NCI-H82 (cell line): ENCODE measurements at regions not wholly inside any gene's neighbourhood (a gene's known extent, or its start where the extent isn't known, plus 50 kb on each side); places are given as distances from the start of the nearest gene placed in this dataset.

Experiments
- DNase-seq: peaks from one replicate; lab custom pipeline; 2025; lab: John Stamatoyannopoulos, UW

DNA sequence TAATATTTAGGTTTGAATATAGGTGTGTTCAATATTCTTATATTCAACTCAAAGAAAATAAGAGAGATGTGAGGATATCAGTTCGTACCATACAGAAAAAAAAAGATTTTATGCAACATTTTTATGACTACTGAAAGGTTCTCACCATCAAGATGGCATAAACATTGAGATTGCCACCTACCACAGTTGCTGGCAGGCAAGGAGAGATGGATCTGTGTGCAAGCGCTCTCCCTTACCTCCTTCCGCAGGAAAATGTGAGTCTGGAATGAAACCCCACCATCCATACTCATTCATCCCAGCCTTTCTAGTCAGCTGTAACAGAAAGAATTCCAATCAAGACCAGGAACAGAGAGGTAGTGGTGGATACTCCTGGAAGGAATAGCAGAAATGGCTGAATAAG lies 376.9 kb downstream of the PPP3CA start:
- no peak for DNase-seq

DNA sequence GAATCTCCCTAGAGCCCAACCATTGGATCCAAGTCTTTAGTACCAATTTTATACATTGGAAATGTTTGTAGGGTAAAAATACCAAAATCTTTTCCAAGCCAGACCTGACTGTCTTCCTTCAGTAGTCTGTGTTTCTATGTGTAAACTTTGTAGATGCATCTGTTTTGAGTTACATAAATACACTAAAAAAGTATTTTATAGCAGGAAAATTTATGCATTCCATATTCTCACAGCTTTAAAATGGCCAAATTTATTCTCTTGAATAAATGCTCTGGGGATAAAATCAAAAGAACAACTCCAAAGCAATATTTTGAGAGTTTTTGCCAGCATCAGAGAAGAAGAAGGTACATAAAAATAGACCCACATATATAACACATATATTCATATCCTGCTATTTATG lies 377.4 kb downstream of the PPP3CA start:
- no peak for DNase-seq

DNA sequence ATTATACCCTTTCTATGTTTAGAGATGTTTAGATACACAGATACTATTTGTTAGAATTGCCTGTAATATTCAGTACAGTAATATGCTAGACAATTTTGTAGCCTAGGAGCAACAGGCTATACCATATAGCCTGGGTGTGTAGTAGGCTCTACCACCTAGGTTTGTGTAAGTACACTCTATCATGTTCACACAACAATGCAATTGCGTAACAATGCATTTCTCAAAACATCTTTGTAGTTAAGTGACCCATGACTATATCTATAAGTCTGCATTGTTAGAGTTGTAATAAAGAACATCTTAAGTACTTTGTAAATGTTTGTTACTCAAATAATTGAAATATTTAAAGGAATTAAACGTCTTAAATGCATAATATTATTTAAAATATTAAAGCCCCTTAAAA lies 379.3 kb downstream of the PPP3CA start:
- DNase-seq = no peak

DNA sequence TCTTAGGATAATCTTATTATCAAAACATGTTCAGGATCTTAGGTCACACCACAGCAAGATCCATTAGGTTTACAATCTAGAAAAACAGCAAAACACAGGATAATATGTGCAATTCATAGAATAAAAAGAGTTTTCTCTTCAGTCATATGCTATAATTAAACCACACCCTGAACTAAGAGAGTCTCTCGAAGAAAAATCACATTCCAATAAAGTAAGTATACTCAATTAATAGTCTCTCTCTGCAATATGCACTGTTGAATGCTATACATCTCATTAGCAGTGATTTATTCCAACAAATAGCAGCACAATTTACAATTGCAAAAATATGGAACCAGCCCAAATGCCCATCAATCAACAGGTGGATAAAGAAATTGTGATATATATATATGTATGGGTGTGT lies 383.7 kb downstream of the PPP3CA start:
- no peak for DNase-seq

DNA sequence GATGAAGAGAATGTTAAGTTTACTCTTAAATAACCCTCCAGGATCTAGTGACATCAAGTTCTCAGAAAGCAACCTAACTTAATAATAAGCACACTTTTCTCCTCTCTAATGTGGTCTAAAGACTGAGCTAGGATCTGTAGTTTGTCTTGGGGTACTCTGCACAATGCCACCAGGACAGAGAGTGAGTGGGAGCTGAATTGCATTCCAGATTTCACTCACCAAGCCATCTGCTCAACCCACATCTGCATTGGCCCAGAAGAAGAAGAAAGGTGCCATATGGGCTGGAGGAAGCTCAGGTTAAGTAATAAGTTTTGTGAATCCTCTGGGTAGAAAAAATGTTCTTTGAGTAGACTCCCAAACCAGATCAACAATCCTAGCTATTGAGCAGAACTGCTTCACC lies 384.6 kb downstream of the PPP3CA start:
- DNase-seq = peak; percentile 18

DNA sequence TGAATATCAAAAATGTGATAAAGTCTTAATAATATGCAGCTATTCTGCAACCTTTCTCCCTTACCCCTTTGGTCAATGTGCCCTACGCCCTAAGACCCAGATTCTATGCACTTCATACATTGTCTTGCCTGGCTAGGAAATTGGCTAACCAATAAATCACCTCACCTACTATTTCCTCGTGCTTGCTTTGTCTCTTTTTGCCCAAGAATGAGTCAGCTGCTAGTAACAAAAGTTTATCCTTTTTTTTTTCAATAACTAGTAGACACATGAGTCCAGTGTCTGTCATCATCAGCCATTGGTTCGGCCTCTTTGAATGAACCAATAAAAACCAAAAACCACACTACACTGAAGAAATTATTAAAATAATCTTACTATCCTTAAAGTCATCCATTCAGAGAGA lies 387.1 kb downstream of the PPP3CA start:
- no peak for DNase-seq

DNA sequence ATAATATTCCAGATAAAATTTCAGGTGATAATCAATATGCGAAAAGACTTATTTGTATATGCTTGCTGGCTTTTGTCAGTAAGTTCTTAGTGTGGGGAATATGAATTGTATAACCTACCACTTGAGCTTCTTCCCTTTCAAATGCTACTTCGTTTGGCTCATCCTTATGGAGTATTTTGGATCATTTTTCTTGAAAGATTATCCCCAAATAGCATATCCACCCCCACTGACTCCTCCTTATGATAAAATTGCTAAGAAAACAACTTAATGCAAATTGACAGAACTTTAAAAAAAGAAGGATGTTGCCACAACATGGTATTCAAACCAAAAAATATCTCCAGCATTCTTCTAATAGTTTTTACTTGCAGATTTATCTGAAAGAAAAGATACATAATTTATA lies 393.3 kb downstream of the PPP3CA start:
- DNase-seq = no peak

DNA sequence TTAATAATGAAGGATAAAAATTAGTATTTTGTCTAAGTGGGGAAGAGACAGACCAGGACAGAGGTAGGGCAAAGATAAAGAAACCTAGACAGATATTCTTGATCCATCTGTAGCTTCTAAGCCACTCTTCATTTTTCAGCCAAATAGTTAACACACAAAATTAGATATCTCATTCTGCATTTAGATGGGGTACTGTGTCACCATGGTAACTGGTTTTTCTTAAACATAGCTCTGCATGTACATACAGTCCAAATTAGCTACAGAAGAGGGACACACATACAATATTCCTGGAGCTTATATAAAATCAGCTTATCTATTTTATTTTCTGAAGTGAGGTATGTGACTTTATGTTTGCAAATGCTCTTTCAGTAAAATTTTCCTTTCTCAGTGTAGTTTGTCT lies 393.7 kb downstream of the PPP3CA start:
- no peak for DNase-seq

DNA sequence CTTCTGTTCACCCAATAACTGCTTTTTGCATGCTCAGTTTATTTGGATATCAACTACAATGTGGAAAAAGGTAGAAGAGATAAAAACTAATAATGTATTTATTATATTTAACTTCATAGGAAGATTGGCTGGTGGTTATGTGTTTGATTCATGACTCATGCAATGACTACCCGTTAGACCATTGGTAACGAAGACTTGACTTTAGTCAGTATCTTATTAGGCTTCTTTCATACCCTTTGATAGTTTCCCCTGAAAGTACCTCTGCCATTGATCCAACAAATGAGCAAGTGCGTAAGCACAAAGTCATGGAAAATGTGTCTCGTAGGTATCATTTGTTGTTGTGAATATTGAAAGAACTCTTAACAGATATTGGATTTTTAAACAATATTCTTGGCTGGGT lies 394.7 kb downstream of the PPP3CA start:
- no peak for DNase-seq

DNA sequence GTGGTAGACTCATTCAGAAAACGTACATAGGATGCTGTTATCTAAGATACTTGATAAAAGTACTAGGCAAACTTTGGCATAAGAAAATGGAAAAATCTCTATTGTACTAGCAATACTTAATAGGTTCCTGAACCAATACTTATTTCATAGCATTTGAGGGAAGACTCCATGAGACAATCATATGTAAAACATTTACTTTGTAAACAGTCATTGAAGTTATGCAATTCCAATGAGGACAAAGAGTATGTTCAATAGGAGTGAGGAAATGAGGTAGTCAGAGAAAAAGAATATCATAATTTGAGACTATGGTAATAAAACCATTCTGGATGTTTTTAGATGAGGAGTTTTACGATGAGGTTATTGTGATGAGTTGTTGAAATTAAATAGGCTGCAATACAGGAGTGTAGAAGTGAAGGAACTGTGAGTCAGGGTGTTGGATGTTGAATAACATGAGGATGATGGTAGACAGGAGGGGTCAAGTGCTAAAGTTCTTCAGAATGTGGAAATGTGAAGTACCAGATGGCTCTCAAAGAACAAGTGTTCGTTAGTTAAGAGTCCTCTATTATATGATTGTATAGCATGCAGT lies 397.9 kb downstream of the PPP3CA start:
- no peak for DNase-seq

DNA sequence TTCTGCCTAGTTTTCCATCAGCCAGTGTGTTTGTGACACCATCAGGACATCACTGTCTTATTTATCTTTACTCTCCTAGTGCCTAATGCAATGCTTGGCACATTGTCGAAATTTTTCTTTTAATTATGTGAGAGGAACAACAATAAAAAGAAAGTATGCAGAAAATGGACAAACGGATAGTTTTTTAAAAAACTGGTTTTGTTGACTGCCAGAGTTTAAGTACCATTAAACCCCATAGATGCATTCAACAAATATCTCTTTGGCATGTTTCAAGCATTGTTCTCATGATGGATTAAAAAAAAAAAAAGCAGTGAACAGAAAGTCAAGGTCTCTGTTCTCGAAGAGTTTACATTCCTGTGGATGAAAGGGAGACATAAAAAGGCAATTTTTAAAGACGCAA lies 398.4 kb downstream of the PPP3CA start:
- DNase-seq = no peak

DNA sequence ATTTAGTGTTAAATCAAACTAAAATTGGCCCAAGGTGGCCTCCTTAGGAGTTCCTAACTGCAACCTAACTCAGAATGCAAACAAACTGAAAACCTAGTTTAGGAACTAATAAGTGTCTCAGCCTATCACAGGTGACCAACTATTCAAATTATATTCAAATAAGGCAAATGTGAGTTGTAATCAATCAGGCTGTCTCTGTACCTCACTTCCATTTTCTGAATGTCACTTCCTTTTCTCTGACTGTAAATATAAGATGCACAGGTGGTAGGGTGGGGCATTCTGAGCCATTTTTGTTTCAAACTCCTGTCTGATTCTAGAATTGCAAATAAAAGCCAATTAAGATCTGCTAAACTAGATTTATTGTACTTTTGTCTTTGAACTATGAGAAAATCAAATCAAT lies 401.5 kb downstream of the PPP3CA start:
- DNase-seq = no peak

DNA sequence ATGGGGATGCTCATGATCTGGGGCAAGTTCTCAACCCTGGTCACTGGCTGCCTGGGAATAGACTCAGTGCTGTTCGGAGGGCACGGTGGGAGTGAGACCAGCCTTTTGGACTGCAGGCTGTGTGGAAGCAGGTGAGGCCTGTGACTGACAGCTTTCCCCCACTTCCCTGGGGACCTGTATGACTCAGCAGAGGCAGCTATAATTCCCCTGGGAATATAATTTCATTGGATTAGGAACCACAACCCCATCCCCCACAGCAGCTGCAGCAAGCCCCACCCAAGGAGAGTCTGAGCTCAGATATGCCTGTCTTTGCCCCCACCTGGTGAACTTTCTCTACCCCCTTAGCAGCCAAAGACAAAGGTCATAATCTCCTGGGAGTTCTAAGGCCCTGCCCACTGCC lies 408.6 kb downstream of the PPP3CA start:
- peak; percentile 83 for DNase-seq

DNA sequence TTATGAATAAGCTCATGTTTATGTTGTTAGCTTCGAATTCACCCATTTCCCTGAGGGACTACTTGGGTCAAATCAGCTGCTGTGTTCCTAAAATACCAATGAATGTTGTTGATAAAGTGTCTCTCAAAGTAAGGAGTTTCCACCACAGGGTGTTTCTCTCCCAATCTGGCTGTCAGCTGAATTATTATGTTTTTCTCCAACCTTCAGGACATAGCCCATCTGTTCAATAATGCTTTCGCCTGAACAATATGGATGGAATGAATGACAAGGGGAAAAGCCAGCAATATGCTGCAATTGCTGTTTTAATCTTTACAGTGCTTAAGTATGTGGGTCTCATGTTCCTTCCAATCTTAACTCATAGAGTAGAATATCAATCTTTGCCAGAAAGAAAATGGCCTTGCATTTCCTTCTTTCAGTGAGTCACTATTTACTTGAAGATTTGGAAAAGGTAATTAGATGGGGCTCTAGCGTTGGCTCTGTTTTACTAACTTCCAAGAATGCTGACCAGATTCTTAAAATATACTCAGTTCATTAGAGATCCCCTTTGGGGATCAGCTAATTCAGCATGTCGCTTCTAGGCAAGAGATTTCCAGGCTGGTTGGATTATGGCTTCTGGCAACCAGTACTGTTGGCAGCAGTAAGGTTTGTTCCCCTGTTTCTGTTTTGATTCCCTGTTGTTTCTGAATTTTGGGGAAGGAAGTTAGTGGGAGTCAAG lies 410.5 kb downstream of the PPP3CA start:
- peak; percentile 34 for DNase-seq

DNA sequence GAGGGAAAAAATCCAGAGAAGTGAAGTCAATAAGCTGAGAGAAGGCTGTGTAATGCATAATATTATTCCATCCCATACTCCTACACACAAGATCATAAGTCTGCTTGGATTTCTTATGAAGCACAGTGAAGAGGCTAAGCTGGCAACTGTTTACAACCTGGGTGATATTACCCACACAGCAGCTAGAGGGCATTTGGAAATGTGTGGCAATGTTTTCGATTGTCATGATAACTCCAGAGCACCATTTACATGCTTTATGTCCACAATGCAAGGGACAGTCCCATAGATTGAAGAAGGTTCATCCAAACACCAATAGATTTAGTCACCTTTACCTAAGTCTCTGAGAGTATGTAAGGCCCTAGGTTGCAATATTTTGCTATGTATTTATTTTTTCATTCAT lies 412.2 kb downstream of the PPP3CA start:
- peak; percentile 44 for DNase-seq

DNA sequence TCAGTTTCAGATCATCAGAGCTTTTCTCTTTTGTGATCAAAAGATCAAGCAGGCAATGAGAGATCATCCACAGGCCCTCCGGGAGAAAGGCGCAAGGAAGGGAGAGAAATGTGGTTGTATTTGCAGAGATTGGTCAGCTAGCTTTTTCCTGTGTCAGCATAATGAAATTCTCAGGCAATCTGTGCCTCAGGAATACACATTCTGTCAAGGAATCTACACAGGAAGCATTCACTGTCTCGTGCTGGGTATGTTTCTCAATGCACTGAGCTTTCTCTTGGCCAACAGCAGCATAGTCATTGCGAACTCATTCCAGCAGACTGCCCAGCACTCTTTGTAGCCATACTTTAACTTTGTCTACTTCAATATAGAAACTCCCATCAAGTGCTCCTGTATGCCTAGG lies 413.7 kb downstream of the PPP3CA start:
- DNase-seq = no peak

DNA sequence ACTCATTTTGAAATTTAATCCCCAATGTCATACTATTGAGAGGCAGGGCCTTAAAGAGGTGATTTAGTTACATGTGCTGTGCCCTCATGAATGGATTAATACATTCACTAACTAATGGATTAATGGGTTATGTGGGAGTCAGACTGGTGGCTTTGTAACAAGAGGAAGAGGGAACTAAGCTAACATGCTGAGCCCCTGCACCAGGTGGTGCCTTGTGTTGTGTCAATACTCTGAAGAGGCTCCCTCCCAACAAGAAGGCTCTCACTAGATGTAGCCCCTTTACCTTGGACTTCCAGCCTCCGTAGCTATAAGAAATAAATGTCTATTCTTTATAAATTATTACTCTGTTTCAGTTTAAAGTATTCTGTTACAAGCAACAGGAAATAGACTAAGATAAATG lies 411.9 kb upstream of the EMCN start:
- peak; percentile 89 for DNase-seq

DNA sequence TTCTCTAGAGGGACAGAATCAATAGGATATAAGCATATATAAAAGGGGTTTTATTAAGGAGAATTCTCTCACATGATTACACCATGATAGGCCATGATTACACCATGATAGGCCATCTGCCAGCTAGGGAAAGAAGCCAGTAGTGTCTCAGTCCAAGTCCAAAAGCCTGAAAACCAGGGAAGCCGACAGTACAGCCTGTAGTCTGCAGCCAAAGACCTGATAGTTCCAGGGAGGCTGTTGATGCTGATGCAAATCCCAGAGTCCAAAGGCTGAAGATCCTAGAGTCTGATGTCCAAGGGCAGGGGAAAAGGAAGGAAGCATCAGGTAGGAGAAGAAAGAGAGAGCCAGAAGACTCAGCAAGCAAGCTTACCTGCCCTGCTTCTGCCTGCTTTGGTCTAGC lies 411.3 kb upstream of the EMCN start:
- DNase-seq = peak; percentile 29

DNA sequence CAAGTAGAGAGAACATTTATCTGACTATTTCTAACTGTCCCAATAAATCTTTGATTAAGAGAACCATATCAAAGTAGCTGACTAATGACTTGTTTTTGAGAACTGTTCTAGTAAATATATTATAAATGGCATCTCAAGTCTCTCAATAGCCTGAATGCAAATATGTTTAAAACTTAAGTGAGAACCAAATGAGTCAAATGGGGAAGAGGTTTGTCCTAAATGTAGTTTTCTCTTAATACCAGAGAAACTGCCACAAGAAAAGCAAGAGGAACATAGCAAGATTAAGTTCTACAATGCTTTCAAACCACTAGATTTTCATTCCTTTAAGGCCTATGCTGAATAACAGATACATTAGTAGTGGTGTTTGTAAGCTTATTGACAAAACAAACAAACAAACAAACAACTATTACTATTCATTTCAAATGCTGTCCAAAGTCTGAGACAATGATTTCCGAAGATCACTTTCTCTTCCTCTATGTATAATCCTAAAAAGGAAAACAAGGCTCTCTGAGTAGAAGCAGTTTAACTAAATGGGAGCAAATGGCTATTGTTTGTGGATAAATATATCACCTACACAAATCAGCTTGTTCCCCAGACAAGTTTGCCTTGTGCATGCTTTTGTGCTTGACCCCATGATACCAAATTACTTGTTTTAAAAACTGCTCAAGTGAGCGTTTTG lies 408.4 kb upstream of the EMCN start:
- no peak for DNase-seq

DNA sequence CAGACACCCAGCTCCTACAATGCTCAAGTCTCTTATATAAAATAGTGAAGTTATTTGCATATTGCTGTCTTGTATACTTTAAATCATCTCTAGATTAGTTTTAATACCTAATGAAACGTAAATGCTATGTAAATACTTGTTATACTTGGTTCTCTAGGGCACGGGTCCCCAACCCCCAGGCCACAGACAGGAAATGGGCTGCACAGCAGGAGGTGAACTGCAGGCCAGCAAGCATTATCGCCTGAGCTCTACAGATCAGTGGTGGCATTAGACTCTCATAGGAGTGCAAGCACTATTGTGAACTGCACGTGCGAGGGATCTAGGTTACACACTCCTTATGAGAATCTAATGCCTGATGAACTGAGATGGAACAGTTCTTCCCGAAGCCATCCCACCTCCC lies 395.9 kb upstream of the EMCN start:
- DNase-seq = no peak

DNA sequence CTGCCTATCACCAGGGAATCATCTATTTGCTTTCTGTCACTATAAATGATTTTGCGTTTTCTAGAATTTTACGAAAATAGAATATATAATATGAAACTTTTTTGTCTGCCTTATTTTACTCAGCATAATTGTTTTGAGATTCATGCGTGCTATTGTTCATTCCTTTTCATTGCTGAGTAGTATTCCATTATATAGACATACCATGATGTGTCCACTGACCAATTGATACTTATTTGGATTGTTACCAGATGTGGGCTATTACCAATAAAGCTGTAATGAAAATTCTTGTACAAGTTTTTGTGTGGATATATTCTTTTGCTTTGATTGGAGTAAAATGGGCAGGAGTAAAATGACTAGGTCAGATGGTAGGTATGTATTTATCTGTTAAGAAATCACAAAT lies 390.7 kb upstream of the EMCN start:
- no peak for DNase-seq

DNA sequence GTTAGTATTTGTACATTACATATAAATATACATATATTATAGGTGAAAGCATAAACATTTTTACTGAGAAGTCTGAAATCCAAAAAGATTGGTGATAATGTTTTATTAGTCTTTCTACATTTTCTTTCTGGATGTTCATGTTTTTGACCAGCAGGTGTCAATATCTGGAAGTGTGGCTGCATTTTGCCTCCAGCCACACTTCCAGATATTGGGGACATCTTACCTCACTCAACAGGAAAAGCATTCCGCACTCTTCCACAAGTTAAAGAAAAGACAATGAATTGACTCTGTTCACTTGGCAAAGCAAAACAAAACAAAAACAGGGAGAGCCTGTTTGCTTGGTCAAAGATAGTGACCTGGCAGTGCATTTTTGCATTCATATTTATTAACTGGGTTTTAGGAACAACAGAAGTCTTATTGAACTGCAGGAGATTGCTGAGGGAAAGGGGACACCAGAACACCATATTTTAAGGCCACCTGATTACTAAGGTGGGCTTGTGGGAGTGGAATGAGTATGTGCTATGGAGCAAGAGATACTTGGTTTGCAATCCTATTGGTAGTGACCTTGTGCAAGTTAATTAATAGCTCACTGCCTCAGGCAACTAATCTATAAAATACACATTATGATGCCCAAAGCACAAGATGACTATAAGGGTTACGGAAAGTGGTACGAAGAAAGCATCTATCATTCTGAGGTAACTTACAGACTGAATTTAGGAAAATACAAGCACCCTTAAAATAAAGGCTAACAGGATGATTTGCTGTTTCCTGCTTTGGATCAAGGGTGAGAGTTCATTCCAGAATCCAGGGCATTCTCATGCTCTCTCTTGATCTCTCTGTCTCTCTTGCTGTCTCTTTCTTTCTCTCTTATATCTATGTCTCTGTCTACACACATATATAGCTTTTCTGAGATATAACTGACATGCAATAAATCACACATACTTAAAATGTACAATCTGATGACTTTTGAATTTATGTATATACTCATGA lies 389.9 kb upstream of the EMCN start:
- peak; percentile 14 for DNase-seq
